Mucosa of descending colon (tissue), 3 donors: ENCODE measurements at regions not wholly inside any gene's neighbourhood (a gene's known extent, or its start where the extent isn't known, plus 50 kb on each side); places are given as distances from the start of the nearest gene placed in this dataset.

Experiments used
- ATAC-seq: fragments of 200-7000 bp; cut with Tn5 transposase; one replicate; pipeline ENCODE4 v1.9.1; 2020; ENCODE audit warnings: mild to moderate bottlenecking, moderate library complexity
- DNase-seq, 3 donors: peaks; one replicate each; pipeline ENCODE4 v3.0.0-alpha.2; 2020
- H3K36me3 ChIP-seq: fragments of 200-600 bp; one replicate; pipeline ENCODE4 v1.8.0; 2021; ENCODE audit warnings: low read depth, mild to moderate bottlenecking
- H3K4me1 ChIP-seq: fragments of 200-600 bp; one replicate; pipeline ENCODE4 v1.8.0; 2021; ENCODE audit warnings: low read depth, mild to moderate bottlenecking
- H3K4me3 ChIP-seq: fragments of 200-600 bp; one replicate; pipeline ENCODE4 v1.8.0; 2021; ENCODE audit warnings: mild to moderate bottlenecking
- H3K9me3 ChIP-seq: fragments of 200-600 bp; one replicate; pipeline ENCODE4 v1.8.0; 2021; ENCODE audit warnings: mild to moderate bottlenecking
- CTCF ChIP-seq: fragments of 200-600 bp; IDR thresholded peaks from one replicate; pipeline ENCODE4 v1.8.0; 2022; ENCODE audit warnings: antibody characterized with exemption, mild to moderate bottlenecking
- intact Hi-C, 2 donors: fragments of 100-400 bp; cut with DNase I in 1 of 2; cut with micrococcal nuclease in 1 of 2; formaldehyde crosslinking; loops; one replicate each; pipeline versions ENCODE4 v1.11.0 to v1.11.1; 2022; cut with DNase I, micrococcal nuclease
- donor health status: DM: no; HTN: no; CAD: no; lungs with moderate emphysema.
- donor health status: DM: no; HTN: no; CAD: no.
- donor health status: DM: no; HTN: yes; CAD: no.

GRCh38 chr2:129117434-129117833, 798.8 kb upstream of the HS6ST1 start:
- no peaks in the 10 kb centered on the region for H3K4me1 ChIP-seq
- H3K9me3 ChIP-seq, result no peaks in the 10 kb centered on the region
- no peak for TF ChIP-seq CTCF
- no peaks in the 10 kb centered on the region for H3K36me3 ChIP-seq
- ATAC-seq (no peak), DNase-seq (no peak)
- intact Hi-C loops, result no loop called here
- no peak overlapping the region for H3K4me3 ChIP-seq

GRCh38 chr2:129118296-129118695, 799.6 kb upstream of the HS6ST1 start:
- intact Hi-C loops, result no loop called here
- no peaks in the 10 kb centered on the region for H3K4me1 ChIP-seq
- no peaks in the 10 kb centered on the region for H3K36me3 ChIP-seq
- no peak overlapping the region for H3K4me3 ChIP-seq
- H3K9me3 ChIP-seq, result no peaks in the 10 kb centered on the region
- ATAC-seq (no peak), DNase-seq (no peak)
- TF ChIP-seq CTCF, result no peak

- intact Hi-C loops, result no loop called here
- Histone ChIP-seq H3K4me1 (no peaks in the 10 kb centered on the region), H3K9me3 (no peaks in the 10 kb centered on the region), H3K36me3 (no peaks in the 10 kb centered on the region), H3K4me3 (no peak overlapping the region)
- no peak for ATAC-seq
- no peak for TF ChIP-seq CTCF
- DNase-seq, result no peak
These were observed 810.4 kb upstream of the HS6ST1 start for GRCh38 chr2:129129087-129129486.

GRCh38 chr2:129133692-129134641, 815.3 kb upstream of the HS6ST1 start:
- no peaks in the 10 kb centered on the region for H3K4me1 ChIP-seq
- no peak for TF ChIP-seq CTCF
- intact Hi-C loops, result no loop called here
- no peaks in the 10 kb centered on the region for H3K36me3 ChIP-seq
- H3K9me3 ChIP-seq, result no peaks in the 10 kb centered on the region
- no peak overlapping the region for H3K4me3 ChIP-seq
- no peak for ATAC-seq
- DNase-seq, result no peak

GRCh38 chr2:129135017-129135416, 816.3 kb upstream of the HS6ST1 start:
- no peaks in the 10 kb centered on the region for H3K9me3 ChIP-seq
- H3K36me3 ChIP-seq, result no peaks in the 10 kb centered on the region
- intact Hi-C loops, result no loop called here
- DNase-seq, result no peak
- no peak for ATAC-seq
- TF ChIP-seq CTCF, result no peak
- H3K4me1 ChIP-seq, result no peaks in the 10 kb centered on the region
- H3K4me3 ChIP-seq, result no peak overlapping the region
